H1 (cell line): ENCODE measurements at regions not wholly inside any gene's neighbourhood (a gene's known extent, or its start where the extent isn't known, plus 50 kb on each side); places are given as distances from the start of the nearest gene placed in this dataset.

Source experiments
- CTCF ChIA-PET: fragments of 300-600 bp; sonication (Branson Sonifier 250); formaldehyde crosslinking; loops from one replicate; lab custom pipeline; 2021; ENCODE audit not compliant: partially characterized antibody; lab: Charles Lee
- POLR2A ChIA-PET: fragments of 300-600 bp; sonication (Branson Sonifier 250); formaldehyde crosslinking; loops from one replicate; lab custom pipeline; 2021; ENCODE audit warnings: inconsistent platforms; ENCODE audit not compliant: partially characterized antibody; lab: Charles Lee
- DNase-seq, 2 experiments: peaks; one replicate each; pipeline versions ENCODE4 v3.0.0 to v3.0.0-alpha.2; 2010 to 2022; ENCODE audit warnings: low spot score in 2 of 2, low read depth in 1 of 2, mixed read lengths in 1 of 2
- FAIRE-seq: peaks from 2 replicates; lab custom pipeline; 2011; peaks lifted over from hg19 to GRCh38; lab: Jason Lieb, UNC
- H2AFZ ChIP-seq: 2 replicates; pipeline ENCODE4 v1.8.1; 2012; ENCODE audit warnings: low read length, inconsistent platforms
- H2AK5ac ChIP-seq: 2 replicates; pipeline ENCODE4 v1.6.1; 2013; ENCODE audit warnings: low read depth, low read length
- H2BK120ac ChIP-seq: replicated peaks from 2 replicates; pipeline ENCODE3; 2013; ENCODE audit warnings: low read depth, low read length, inconsistent platforms
- H2BK12ac ChIP-seq: 2 replicates; pipeline ENCODE4 v1.6.1; 2013; ENCODE audit warnings: low read depth, low read length
- H2BK15ac ChIP-seq: 2 replicates; pipeline ENCODE4 v1.6.1; 2013; ENCODE audit warnings: low read length
- H2BK20ac ChIP-seq: 2 replicates; pipeline ENCODE4 v1.6.1; 2013; ENCODE audit warnings: low read length
- H2BK5ac ChIP-seq: 2 replicates; pipeline ENCODE4 v1.6.1; 2013; ENCODE audit warnings: low read depth, low read length
- H3K14ac ChIP-seq: 2 replicates; pipeline ENCODE4 v1.6.1; 2013; ENCODE audit warnings: inconsistent platforms; ENCODE audit not compliant: insufficient read length
- H3K18ac ChIP-seq: 2 replicates; pipeline ENCODE4 v1.6.1; 2013; ENCODE audit warnings: low read length; ENCODE audit errors: extremely low read depth
- H3K23ac ChIP-seq: 2 replicates; pipeline ENCODE4 v1.6.1; 2013; ENCODE audit warnings: inconsistent platforms; ENCODE audit not compliant: insufficient read length
- H3K23me2 ChIP-seq: 2 replicates; pipeline ENCODE4 v1.6.1; 2013; ENCODE audit warnings: low read depth, low read length
- H3K27ac ChIP-seq: 2 replicates; pipeline ENCODE4 v1.6.1; 2011; ENCODE audit warnings: low read depth, low read length, inconsistent platforms
- H3K27me3 ChIP-seq, 4 experiments: replicated peaks in 1 of 4; 1 replicate in 1 of 4; 2 replicates in 3 of 4; pipeline versions ENCODE4 v1.6.1 to v1.8.1; 2011 to 2013; ENCODE audit warnings: low read length in 3 of 4, mild to moderate bottlenecking in 3 of 4, inconsistent platforms in 2 of 4, mixed read lengths in 2 of 4, moderate library complexity in 1 of 4; ENCODE audit not compliant: control insufficient read depth in 3 of 4, insufficient read depth in 3 of 4; ENCODE audit errors: extremely low read depth in 1 of 4
- H3K36me3 ChIP-seq, 4 experiments: 2 replicates each; pipeline versions ENCODE4 v1.6.1 to v1.8.1; 2011 to 2013; ENCODE audit warnings: mild to moderate bottlenecking in 4 of 4, low read length in 3 of 4, moderate library complexity in 2 of 4, control low read depth in 1 of 4, inconsistent platforms in 1 of 4; ENCODE audit not compliant: insufficient read depth in 4 of 4, control insufficient read depth in 2 of 4
- H3K4ac ChIP-seq: replicated peaks from 2 replicates; pipeline ENCODE3; 2013; ENCODE audit warnings: low read length, low read depth, mixed read lengths, inconsistent platforms; ENCODE audit not compliant: insufficient read length
- H3K4me1 ChIP-seq, 4 experiments: replicated peaks in 1 of 4; 1 replicate in 1 of 4; 2 replicates in 3 of 4; pipeline versions ENCODE4 v1.6.1 to v1.8.1; 2011 to 2013; ENCODE audit warnings: low read length in 3 of 4, inconsistent platforms in 2 of 4, mixed read lengths in 1 of 4; ENCODE audit not compliant: insufficient read depth in 4 of 4, control insufficient read depth in 3 of 4
- H3K4me2 ChIP-seq, 2 experiments: 2 replicates each; pipeline versions ENCODE4 v1.6.1 to v1.8.1; 2011 to 2013; ENCODE audit warnings: low read depth in 2 of 2, low read length in 2 of 2, control low read depth in 1 of 2, inconsistent platforms in 1 of 2, mild to moderate bottlenecking in 1 of 2; ENCODE audit not compliant: insufficient read depth in 1 of 2
- H3K4me3 ChIP-seq, 4 experiments: fragments of 200-600, 300-600 bp in 1 of 4; sonication (generic), shearing (Covaris generic), sonication (Bioruptor Twin) in 1 of 4; 2 replicates each; pipeline versions ENCODE4 v1.5.1 to v1.8.1; 2011 to 2016; ENCODE audit warnings: low read length in 4 of 4, low read depth in 3 of 4, control low read depth in 2 of 4, inconsistent platforms in 2 of 4, mild to moderate bottlenecking in 2 of 4, mixed read lengths in 1 of 4, moderate library complexity in 1 of 4; ENCODE audit not compliant: insufficient read depth in 2 of 4; ENCODE audit errors: extremely low read depth in 1 of 4
- H3K56ac ChIP-seq: replicated peaks from 2 replicates; pipeline ENCODE3; 2013; ENCODE audit warnings: low read depth, mild to moderate bottlenecking, mixed read lengths, low read length, inconsistent platforms; ENCODE audit not compliant: insufficient read length
- H3K79me1 ChIP-seq: 2 replicates; pipeline ENCODE4 v1.6.1; 2013; ENCODE audit warnings: low read depth, low read length, control low read depth
- H3K79me2 ChIP-seq, 2 experiments: 2 replicates each; pipeline versions ENCODE4 v1.6.1 to v1.8.1; 2012 to 2013; ENCODE audit warnings: low read length in 2 of 2, mild to moderate bottlenecking in 2 of 2, inconsistent platforms in 1 of 2; ENCODE audit not compliant: insufficient read depth in 2 of 2, control insufficient read depth in 1 of 2
- H3K9ac ChIP-seq, 4 experiments: replicated peaks in 1 of 4; 1 replicate in 1 of 4; 2 replicates in 3 of 4; pipeline versions ENCODE4 v1.6.1 to v1.8.1; 2011 to 2013; ENCODE audit warnings: low read depth in 3 of 4, low read length in 3 of 4, control low read depth in 2 of 4, mild to moderate bottlenecking in 2 of 4, moderate library complexity in 2 of 4, inconsistent platforms in 1 of 4; ENCODE audit errors: extremely low read depth in 1 of 4
- H3K9me3 ChIP-seq, 2 experiments: 2 replicates each; pipeline versions ENCODE4 v1.6.1 to v1.8.1; 2012 to 2013; ENCODE audit warnings: mild to moderate bottlenecking in 2 of 2, moderate library complexity in 2 of 2, control low read depth in 1 of 2, inconsistent platforms in 1 of 2, low read depth in 1 of 2, low read length in 1 of 2, mixed read lengths in 1 of 2; ENCODE audit not compliant: insufficient read depth in 2 of 2
- H4K20me1 ChIP-seq, 2 experiments: replicated peaks in 1 of 2; 2 replicates each; pipeline versions ENCODE3 to v1.8.1; 2011 to 2013; ENCODE audit warnings: inconsistent platforms in 2 of 2, low read length in 2 of 2, mild to moderate bottlenecking in 1 of 2; ENCODE audit not compliant: insufficient read depth in 2 of 2, control insufficient read depth in 1 of 2
- H4K5ac ChIP-seq: 2 replicates; pipeline ENCODE4 v1.6.1; 2013; ENCODE audit warnings: low read length, low read depth, mixed read lengths, inconsistent platforms; ENCODE audit not compliant: insufficient read length
- H4K8ac ChIP-seq: 2 replicates; pipeline ENCODE4 v1.8.0; 2013; ENCODE audit warnings: mild to moderate bottlenecking, moderate library complexity, low read length, inconsistent platforms; ENCODE audit not compliant: insufficient read depth; ENCODE audit errors: extremely low read depth
- H4K91ac ChIP-seq: replicated peaks from 2 replicates; pipeline ENCODE3; 2013; ENCODE audit warnings: low read length, mixed read lengths, inconsistent platforms; ENCODE audit not compliant: insufficient read length
- BACH1 ChIP-seq: IDR thresholded peaks from 2 replicates; pipeline ENCODE4 v1.6.1; 2012; ENCODE audit warnings: low read length, improper control_type of control experiment
- CHD1 ChIP-seq: IDR thresholded peaks from 2 replicates; pipeline ENCODE4 v1.6.1; 2012; ENCODE audit warnings: low read depth, low read length, improper control_type of control experiment
- CREB1 ChIP-seq: IDR thresholded peaks from 2 replicates; pipeline ENCODE4 v1.6.1; 2012; ENCODE audit warnings: inconsistent platforms
- JUND ChIP-seq: IDR thresholded peaks from 2 replicates; pipeline ENCODE4 v1.6.1; 2011; ENCODE audit warnings: mild to moderate bottlenecking, improper control_type of control experiment, low read length
- POU5F1 ChIP-seq: IDR thresholded peaks from 2 replicates; pipeline ENCODE4 v1.6.1; 2011; ENCODE audit warnings: low read depth, mild to moderate bottlenecking, low read length, moderate library complexity
- RAD21 ChIP-seq, 2 experiments: IDR thresholded peaks in 1 of 2; conservative IDR thresholded peaks in 1 of 2; 2 replicates each; pipeline ENCODE4 v1.6.1; 2011; ENCODE audit warnings: low read depth in 2 of 2, low read length in 2 of 2, improper control_type of control experiment in 1 of 2, inconsistent platforms in 1 of 2, mild to moderate bottlenecking in 1 of 2, moderate library complexity in 1 of 2
- RBBP5 ChIP-seq: IDR thresholded peaks from 2 replicates; pipeline ENCODE4 v1.7.1; 2012; ENCODE audit warnings: low read depth, mild to moderate bottlenecking, inconsistent platforms, low read length, moderate library complexity, borderline replicate concordance
- SIRT6 ChIP-seq: IDR thresholded peaks from one replicate; pipeline ENCODE4 v1.7.1; 2012; ENCODE audit warnings: low read length, inconsistent platforms
- SP1 ChIP-seq: IDR thresholded peaks from 2 replicates; pipeline ENCODE4 v1.6.1; 2011; ENCODE audit warnings: low read depth, low read length
- SUZ12 ChIP-seq: fragments of 200-600 bp; sonication (generic); IDR thresholded peaks from 2 replicates; pipeline ENCODE4 v1.6.1; 2012; ENCODE audit warnings: mild to moderate bottlenecking, inconsistent platforms, low read length, moderate library complexity, mixed read lengths
- WGBS, 2 experiments: shearing (Covaris generic) in 1 of 2; methylation state at CpG; one replicate each; pipeline versions ENCODE4 v1.1.6 to v1.1.7; 2013 to 2015; ENCODE audit warnings: low lambda C conversion rate in 2 of 2, mixed read lengths in 2 of 2, inconsistent platforms in 1 of 2, low coverage in 1 of 2, missing lambda C conversion rate in 1 of 2; ENCODE audit not compliant: insufficient replicate concordance in 2 of 2, insufficient coverage in 1 of 2, insufficient read length in 1 of 2; ENCODE audit errors: extremely low coverage in 1 of 2, missing lambda C conversion rate in 1 of 2; 5-methylcytosine and 5-hydroxymethylcytosine counted together
- TF ChIP-seq, protein P1 (sequence below), 3 experiments: IDR thresholded peaks; 1 replicate in 2 of 3; 2 replicates in 1 of 3; pipeline versions ENCODE4 v1.5.1 to v1.6.1; 2011; ENCODE audit warnings: low read length in 3 of 3, mild to moderate bottlenecking in 3 of 3, inconsistent platforms in 2 of 3, low read depth in 1 of 3, moderate library complexity in 1 of 3; ENCODE audit not compliant: insufficient read depth in 1 of 3; ENCODE audit errors: control extremely low read depth in 1 of 3
- TF ChIP-seq, protein P2 (sequence below): IDR thresholded peaks from 2 replicates; pipeline ENCODE4 v1.6.1; 2012; ENCODE audit warnings: low read length, inconsistent platforms

DNA sequence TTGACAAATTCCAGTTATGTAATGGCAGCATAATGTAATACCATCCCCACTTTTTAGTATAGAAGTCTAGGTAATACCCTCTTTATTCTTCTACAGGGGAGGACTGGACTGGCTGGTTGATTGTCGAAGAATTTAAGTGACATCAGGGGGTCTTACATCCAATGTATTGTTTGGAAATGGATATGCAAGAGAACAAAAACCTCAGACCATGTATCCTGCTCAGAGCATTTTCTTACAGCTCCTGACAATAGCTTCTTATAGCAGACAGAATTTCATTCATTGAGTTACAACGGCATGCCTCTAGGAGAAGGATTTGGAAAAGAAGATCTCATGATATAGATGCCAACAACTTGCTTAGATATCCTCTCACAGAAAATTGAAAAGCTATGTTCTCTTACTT is 2032.3 kb downstream of the EFNA5 start:
- no peak overlapping the region for H2AFZ ChIP-seq
- H3K36me3 ChIP-seq: no peaks in the 10 kb centered on the region
- no peaks in the 10 kb centered on the region for H3K4me1 ChIP-seq
- H4K91ac ChIP-seq: no peak overlapping the region
- ChIA-PET POLR2A (no interaction called here), CTCF (no interaction called here)
- no peak overlapping the region for H3K18ac ChIP-seq
- peaks cover 0 to 3% of the 10 kb centered on the region in 2 experiments; a peak in 1 of 4 replicates for H3K9me3 ChIP-seq
- FAIRE-seq (no peak), DNase-seq (no peak)
- no peak overlapping the region for H2BK12ac ChIP-seq
- no peaks in the 10 kb centered on the region for H3K79me2 ChIP-seq
- no peak overlapping the region for H3K27ac ChIP-seq
- WGBS, 2 experiments: 78% methylated on average over 2 of the region's 2 CpGs; no CpG with 5 or more reads in 1 of the 2 experiments
- H3K56ac ChIP-seq: no peak overlapping the region
- no peak overlapping the region for H2BK20ac ChIP-seq
- no peak overlapping the region for H3K23ac ChIP-seq
- no peak overlapping the region for H2BK120ac ChIP-seq
- no peak overlapping the region for H2BK15ac ChIP-seq
- H3K27me3 ChIP-seq: no peaks in the 10 kb centered on the region
- no peaks in the 10 kb centered on the region for H3K23me2 ChIP-seq
- no peak overlapping the region for H2BK5ac ChIP-seq
- H3K4me2 ChIP-seq: no peak overlapping the region
- no peak overlapping the region for H3K4me3 ChIP-seq
- H4K8ac ChIP-seq: no peak overlapping the region
- no peak overlapping the region for H3K4ac ChIP-seq
- no peak overlapping the region for H3K14ac ChIP-seq
- no peak overlapping the region for H2AK5ac ChIP-seq
- no peak overlapping the region for H4K5ac ChIP-seq
- no peak overlapping the region for H3K9ac ChIP-seq
- H3K79me1 ChIP-seq: no peaks in the 10 kb centered on the region
- H4K20me1 ChIP-seq: no peaks in the 10 kb centered on the region
- TF ChIP-seq RBBP5: no peak
- TF ChIP-seq POU5F1: no peak
- no peak for TF ChIP-seq RAD21 (IDR thresholded peaks at IDR 0.05 in 1 of 2, conservative IDR thresholded peaks at IDR 0.05 in 1 of 2; ENCODE audit: low read depth in 2 of 2, low read length in 2 of 2)
- TF ChIP-seq SUZ12: no peak
- no peak for TF ChIP-seq CREB1
- TF ChIP-seq, protein P1, sequence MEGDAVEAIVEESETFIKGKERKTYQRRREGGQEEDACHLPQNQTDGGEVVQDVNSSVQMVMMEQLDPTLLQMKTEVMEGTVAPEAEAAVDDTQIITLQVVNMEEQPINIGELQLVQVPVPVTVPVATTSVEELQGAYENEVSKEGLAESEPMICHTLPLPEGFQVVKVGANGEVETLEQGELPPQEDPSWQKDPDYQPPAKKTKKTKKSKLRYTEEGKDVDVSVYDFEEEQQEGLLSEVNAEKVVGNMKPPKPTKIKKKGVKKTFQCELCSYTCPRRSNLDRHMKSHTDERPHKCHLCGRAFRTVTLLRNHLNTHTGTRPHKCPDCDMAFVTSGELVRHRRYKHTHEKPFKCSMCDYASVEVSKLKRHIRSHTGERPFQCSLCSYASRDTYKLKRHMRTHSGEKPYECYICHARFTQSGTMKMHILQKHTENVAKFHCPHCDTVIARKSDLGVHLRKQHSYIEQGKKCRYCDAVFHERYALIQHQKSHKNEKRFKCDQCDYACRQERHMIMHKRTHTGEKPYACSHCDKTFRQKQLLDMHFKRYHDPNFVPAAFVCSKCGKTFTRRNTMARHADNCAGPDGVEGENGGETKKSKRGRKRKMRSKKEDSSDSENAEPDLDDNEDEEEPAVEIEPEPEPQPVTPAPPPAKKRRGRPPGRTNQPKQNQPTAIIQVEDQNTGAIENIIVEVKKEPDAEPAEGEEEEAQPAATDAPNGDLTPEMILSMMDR (IDR thresholded peaks at IDR 0.05; ENCODE audit: control extremely low read depth in 1 of 3, insufficient read depth in 1 of 3, low read depth in 1 of 3, low read length in 3 of 3): no peak
- TF ChIP-seq JUND: no peak
- TF ChIP-seq, protein P2, sequence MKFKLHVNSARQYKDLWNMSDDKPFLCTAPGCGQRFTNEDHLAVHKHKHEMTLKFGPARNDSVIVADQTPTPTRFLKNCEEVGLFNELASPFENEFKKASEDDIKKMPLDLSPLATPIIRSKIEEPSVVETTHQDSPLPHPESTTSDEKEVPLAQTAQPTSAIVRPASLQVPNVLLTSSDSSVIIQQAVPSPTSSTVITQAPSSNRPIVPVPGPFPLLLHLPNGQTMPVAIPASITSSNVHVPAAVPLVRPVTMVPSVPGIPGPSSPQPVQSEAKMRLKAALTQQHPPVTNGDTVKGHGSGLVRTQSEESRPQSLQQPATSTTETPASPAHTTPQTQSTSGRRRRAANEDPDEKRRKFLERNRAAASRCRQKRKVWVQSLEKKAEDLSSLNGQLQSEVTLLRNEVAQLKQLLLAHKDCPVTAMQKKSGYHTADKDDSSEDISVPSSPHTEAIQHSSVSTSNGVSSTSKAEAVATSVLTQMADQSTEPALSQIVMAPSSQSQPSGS: no peak
- TF ChIP-seq CHD1: no peak
- TF ChIP-seq SIRT6: no peak
- TF ChIP-seq SP1: no peak
- TF ChIP-seq BACH1: no peak
